IgD-negative memory B cell (primary cell): ENCODE measurements at regions not wholly inside any gene's neighbourhood (a gene's known extent, or its start where the extent isn't known, plus 50 kb on each side); places are given as distances from the start of the nearest gene placed in this dataset.
A peak's percentile ranks its signal among the peaks of the same experiment; 100 is the strongest.

Experiments used
- H3K27ac Mint-ChIP-seq, 3 donors: one replicate each; pipeline ENCODE4 v1.8.0; 2020 to 2022; ENCODE audit warnings: mild to moderate bottlenecking in 3 of 3, mixed read lengths in 3 of 3, moderate library complexity in 1 of 3
- H3K27me3 Mint-ChIP-seq: one replicate; pipeline ENCODE4 v1.8.0; 2021; ENCODE audit warnings: mixed read lengths
- H3K36me3 Mint-ChIP-seq: one replicate; pipeline ENCODE4 v1.8.0; 2020; ENCODE audit warnings: mild to moderate bottlenecking, mixed read lengths
- H3K4me1 Mint-ChIP-seq, 3 donors: one replicate each; pipeline ENCODE4 v1.8.0; 2020 to 2022; ENCODE audit warnings: mixed read lengths in 3 of 3, mild to moderate bottlenecking in 1 of 3
- H3K4me3 Mint-ChIP-seq, 4 donors: one replicate each; pipeline ENCODE4 v1.8.0; 2020 to 2022; ENCODE audit warnings: mild to moderate bottlenecking in 4 of 4, mixed read lengths in 4 of 4, moderate library complexity in 3 of 4
- H3K9me3 Mint-ChIP-seq, 3 donors: one replicate each; pipeline ENCODE4 v1.8.0; 2020 to 2021; ENCODE audit warnings: mixed read lengths in 3 of 3, mild to moderate bottlenecking in 1 of 3

- no peak overlapping the region for H3K27ac Mint-ChIP-seq
- no peaks in the 10 kb centered on the region for H3K27me3 Mint-ChIP-seq
Measured at GRCh38 chr2:66327066-66327740, 107.7 kb upstream of the MEIS1 start.

GRCh38 chr2:66324909-66325528 lies 109.9 kb upstream of the MEIS1 start:
- Mint-ChIP-seq H3K9me3 (peaks cover 0 to 2% (median 0%) of the 10 kb centered on the region in 3 donors), H3K27ac (no peak overlapping the region), H3K4me1 (peaks cover 0 to 2% (median 0%) of the 10 kb centered on the region in 3 donors), H3K36me3 (no peaks in the 10 kb centered on the region), H3K27me3 (no peaks in the 10 kb centered on the region), H3K4me3 (no peak overlapping the region)

More at GRCh38 chr2:66327066-66327740, 107.7 kb upstream of the MEIS1 start:
- peaks cover 0 to 2% (median 0%) of the 10 kb centered on the region in 3 donors for H3K4me1 Mint-ChIP-seq
- no peaks in the 10 kb centered on the region for H3K36me3 Mint-ChIP-seq
- H3K4me3 Mint-ChIP-seq = no peak overlapping the region
- H3K9me3 Mint-ChIP-seq = peaks cover 0 to 2% (median 0%) of the 10 kb centered on the region in 3 donors

GRCh38 chr2:66324356-66324755 lies 110.6 kb upstream of the MEIS1 start:
- no peak overlapping the region for H3K27ac Mint-ChIP-seq
- H3K4me1 Mint-ChIP-seq = peaks cover 0 to under 1% (median 0%) of the 10 kb centered on the region in 3 donors
- H3K27me3 Mint-ChIP-seq = no peaks in the 10 kb centered on the region

DNA sequence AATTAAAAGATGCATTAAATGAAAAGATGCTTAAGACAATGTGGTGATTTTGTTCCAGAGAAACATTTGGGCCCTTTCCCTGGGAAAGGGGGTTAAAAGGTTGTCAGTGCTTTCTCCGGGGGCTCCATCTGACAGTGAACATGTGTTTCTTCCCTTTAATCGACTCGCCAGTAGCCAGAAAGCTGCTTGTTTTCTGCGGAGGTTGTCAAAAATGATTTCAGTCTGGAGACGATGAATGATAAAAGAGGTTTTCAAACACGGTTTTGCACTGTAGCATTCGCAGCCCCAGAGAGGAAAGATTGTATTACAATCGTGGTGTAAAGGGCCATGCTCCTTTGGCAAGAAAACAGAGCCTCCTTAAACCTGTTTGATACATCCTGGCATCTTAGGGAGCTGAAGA lies 111.5 kb upstream of the MEIS1 start:
- no peak overlapping the region for H3K4me3 Mint-ChIP-seq
- H3K9me3 Mint-ChIP-seq = no peaks in the 10 kb centered on the region
- no peaks in the 10 kb centered on the region for H3K36me3 Mint-ChIP-seq
- H3K27ac Mint-ChIP-seq = no peak overlapping the region
- no peaks in the 10 kb centered on the region for H3K27me3 Mint-ChIP-seq
- no peaks in the 10 kb centered on the region for H3K4me1 Mint-ChIP-seq

More at GRCh38 chr2:66324356-66324755, 110.6 kb upstream of the MEIS1 start:
- no peak overlapping the region for H3K4me3 Mint-ChIP-seq
- H3K9me3 Mint-ChIP-seq = no peaks in the 10 kb centered on the region
- H3K36me3 Mint-ChIP-seq = no peaks in the 10 kb centered on the region

GRCh38 chr2:66322506-66323260 lies 112.2 kb upstream of the MEIS1 start:
- Mint-ChIP-seq H3K9me3 (no peaks in the 10 kb centered on the region), H3K27me3 (no peaks in the 10 kb centered on the region), H3K4me1 (no peaks in the 10 kb centered on the region), H3K27ac (no peak overlapping the region), H3K4me3 (no peak overlapping the region), H3K36me3 (no peaks in the 10 kb centered on the region)

- Mint-ChIP-seq H3K27ac (no peak overlapping the region), H3K4me3 (no peak overlapping the region), H3K4me1 (no peaks in the 10 kb centered on the region)
Measured at GRCh38 chr2:66318009-66318561, 116.8 kb upstream of the MEIS1 start.

DNA sequence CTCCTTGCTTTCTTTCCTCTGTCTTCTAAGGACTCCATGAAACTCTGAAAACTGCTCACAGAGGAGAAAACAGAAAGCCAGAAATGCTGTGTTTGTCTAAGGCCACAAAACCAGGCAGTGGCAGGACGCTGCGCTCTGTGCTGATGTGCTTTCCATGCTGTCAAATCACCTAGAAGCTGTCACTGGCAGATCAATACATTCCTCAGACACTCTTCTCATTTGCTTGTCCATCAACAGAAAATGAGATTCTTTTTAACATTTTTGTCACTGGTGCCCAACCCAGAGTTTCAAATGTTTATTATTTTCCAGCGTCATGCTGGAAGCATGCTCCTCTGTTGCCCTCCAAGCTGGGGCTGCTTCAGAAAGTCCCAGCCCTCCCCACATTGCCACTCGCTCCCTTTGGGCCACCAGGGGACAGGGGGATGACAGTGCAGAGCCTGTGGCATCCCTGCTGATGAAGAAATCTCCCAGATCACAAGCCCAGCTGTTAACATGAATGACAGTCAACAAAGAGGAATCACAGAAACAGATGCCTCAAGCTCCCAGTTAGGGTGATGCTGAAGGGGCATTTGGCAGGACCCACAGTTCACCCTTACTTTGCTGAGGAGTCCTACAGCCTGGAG lies 117.5 kb upstream of the MEIS1 start:
- H3K27me3 Mint-ChIP-seq = no peaks in the 10 kb centered on the region
- H3K36me3 Mint-ChIP-seq = no peaks in the 10 kb centered on the region
- H3K4me3 Mint-ChIP-seq = peak overlapping the region in 1 of 4 donors; percentile 8
- no peaks in the 10 kb centered on the region for H3K4me1 Mint-ChIP-seq
- H3K27ac Mint-ChIP-seq = no peak overlapping the region
- H3K9me3 Mint-ChIP-seq = peaks cover 0 to 5% (median 4%) of the 10 kb centered on the region in 3 donors

More at GRCh38 chr2:66318009-66318561, 116.8 kb upstream of the MEIS1 start:
- Mint-ChIP-seq H3K36me3 (no peaks in the 10 kb centered on the region), H3K27me3 (no peaks in the 10 kb centered on the region), H3K9me3 (peaks cover 0 to 2% (median 0%) of the 10 kb centered on the region in 3 donors)

DNA sequence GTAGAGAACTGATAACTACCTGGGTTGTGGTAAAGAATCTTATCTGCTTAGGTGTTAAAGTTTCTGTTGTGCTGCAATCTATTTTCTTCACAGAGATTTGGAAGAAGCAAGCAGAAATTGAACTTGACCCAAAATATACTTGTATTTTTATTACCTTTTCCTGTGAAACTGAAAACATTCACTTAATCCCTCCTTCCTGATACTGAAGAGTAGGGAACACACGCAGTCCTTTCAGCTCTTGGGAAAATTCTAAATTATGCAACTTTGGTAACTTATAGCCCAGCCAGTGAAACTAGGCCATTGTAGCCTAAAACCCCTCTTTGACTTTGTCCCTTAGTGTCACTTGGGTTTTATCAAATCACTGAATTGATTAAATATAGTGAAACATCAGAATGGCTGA lies 128.4 kb upstream of the MEIS1 start:
- Mint-ChIP-seq H3K27ac (no peak overlapping the region), H3K9me3 (peaks cover 0 to 7% (median 3%) of the 10 kb centered on the region in 3 donors), H3K27me3 (no peaks in the 10 kb centered on the region), H3K4me1 (no peaks in the 10 kb centered on the region), H3K36me3 (no peaks in the 10 kb centered on the region), H3K4me3 (no peak overlapping the region)

- no peaks in the 10 kb centered on the region for H3K36me3 Mint-ChIP-seq
- no peaks in the 10 kb centered on the region for H3K4me1 Mint-ChIP-seq
- H3K9me3 Mint-ChIP-seq = peaks cover 0 to 4% (median 3%) of the 10 kb centered on the region in 3 donors
- H3K27me3 Mint-ChIP-seq = no peaks in the 10 kb centered on the region
- no peak overlapping the region for H3K4me3 Mint-ChIP-seq
- no peak overlapping the region for H3K27ac Mint-ChIP-seq
Measured at GRCh38 chr2:66305718-66306117, 129.2 kb upstream of the MEIS1 start.

DNA sequence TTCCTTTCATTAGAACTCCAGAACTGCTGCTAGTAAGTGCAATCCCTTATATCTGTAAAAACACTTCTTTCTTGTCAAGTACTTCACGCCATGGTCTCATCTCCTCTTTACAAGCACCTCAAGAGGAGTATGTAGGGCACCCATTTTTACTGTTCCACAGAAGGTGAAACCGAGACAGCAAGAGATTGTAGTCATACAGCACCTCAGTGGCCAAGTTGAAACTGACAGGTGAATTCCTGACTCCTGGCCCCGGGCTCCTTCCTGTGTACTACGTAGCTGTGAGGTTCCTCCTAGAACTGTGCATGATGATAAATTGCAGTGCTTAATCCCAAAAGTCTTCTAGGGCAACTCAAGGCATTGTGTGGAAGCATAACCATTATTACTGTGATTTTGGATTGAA lies 131.5 kb upstream of the MEIS1 start:
- Mint-ChIP-seq H3K4me3 (peak overlapping the region in 1 of 4 donors; percentile 29), H3K4me1 (no peaks in the 10 kb centered on the region), H3K36me3 (no peaks in the 10 kb centered on the region), H3K9me3 (peaks cover 0 to 3% (median 0%) of the 10 kb centered on the region in 3 donors), H3K27me3 (no peaks in the 10 kb centered on the region), H3K27ac (no peak overlapping the region)

DNA sequence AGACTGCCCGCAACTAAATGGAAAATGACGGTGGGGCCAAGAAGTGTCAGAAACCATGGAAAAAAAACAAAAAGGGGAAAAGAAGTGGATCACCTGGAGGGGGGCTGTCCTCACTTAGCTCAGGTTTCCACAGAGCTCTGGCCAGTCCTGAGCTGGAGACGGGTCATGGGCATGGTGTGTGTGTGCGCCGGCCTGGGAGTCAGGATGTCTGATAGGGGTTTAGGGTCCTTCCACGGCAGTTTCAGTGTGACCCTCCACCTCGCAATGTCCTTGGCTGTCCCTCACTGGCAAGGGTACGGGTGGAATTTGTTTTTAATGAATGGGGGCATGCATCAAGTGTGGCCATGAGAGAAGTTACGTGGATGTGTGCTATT lies 133.2 kb upstream of the MEIS1 start:
- H3K27me3 Mint-ChIP-seq = no peaks in the 10 kb centered on the region
- H3K4me3 Mint-ChIP-seq = no peak overlapping the region
- no peak overlapping the region for H3K27ac Mint-ChIP-seq
- peaks cover 0 to 3% (median 0%) of the 10 kb centered on the region in 3 donors for H3K9me3 Mint-ChIP-seq
- H3K4me1 Mint-ChIP-seq = no peaks in the 10 kb centered on the region
- H3K36me3 Mint-ChIP-seq = no peaks in the 10 kb centered on the region

- Mint-ChIP-seq H3K9me3 (peaks cover 0 to 3% (median 0%) of the 10 kb centered on the region in 3 donors), H3K36me3 (no peaks in the 10 kb centered on the region), H3K27ac (no peak overlapping the region), H3K27me3 (no peaks in the 10 kb centered on the region), H3K4me3 (no peak overlapping the region), H3K4me1 (no peaks in the 10 kb centered on the region)
Measured at GRCh38 chr2:66301022-66301766, 133.7 kb upstream of the MEIS1 start.

DNA sequence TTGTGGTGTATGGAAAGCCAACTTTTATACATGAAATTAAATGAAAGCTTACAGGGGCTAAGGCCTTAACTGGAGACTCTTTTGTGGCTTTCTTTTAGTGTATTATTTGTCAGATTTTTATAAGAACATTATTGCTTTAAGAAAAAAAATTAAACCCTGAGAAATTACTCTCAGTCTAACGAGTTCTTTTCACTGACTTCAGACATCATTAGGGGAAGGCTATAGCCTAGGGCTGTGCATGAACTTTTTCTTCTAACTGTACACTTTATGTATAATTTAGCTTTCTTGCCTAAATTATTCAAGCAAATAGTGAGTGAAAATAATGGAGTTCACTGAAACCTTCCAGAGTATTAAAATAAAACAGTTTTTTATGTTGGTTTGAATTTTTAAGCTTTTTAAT lies 151.1 kb upstream of the MEIS1 start:
- H3K36me3 Mint-ChIP-seq = no peaks in the 10 kb centered on the region
- H3K4me1 Mint-ChIP-seq = no peaks in the 10 kb centered on the region
- H3K9me3 Mint-ChIP-seq = peaks cover 0 to 6% (median 3%) of the 10 kb centered on the region in 3 donors
- H3K27me3 Mint-ChIP-seq = no peaks in the 10 kb centered on the region
- no peak overlapping the region for H3K27ac Mint-ChIP-seq
- no peak overlapping the region for H3K4me3 Mint-ChIP-seq

DNA sequence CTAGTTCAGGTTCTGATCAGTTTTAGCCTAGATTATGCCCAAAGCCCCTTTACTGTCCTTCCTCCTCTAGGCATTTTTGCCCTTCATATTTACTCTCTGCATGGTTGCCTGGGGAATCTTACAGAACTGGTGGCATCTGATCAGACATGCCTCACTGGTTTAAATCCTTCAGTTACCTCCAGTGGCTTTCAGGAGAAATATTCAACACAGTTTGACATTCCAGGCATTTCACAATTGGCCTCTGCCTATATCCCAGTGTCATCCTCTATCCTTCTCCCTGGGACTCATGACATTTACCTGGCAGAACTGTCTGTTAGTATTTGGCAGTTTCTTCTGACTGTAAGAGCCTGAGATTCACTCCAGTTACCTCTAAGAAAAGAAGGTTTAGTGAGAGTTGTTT lies 152.9 kb upstream of the MEIS1 start:
- Mint-ChIP-seq H3K27me3 (no peaks in the 10 kb centered on the region), H3K36me3 (no peaks in the 10 kb centered on the region), H3K27ac (no peak overlapping the region), H3K4me3 (no peak overlapping the region), H3K9me3 (peaks cover 0 to 5% (median 3%) of the 10 kb centered on the region in 3 donors), H3K4me1 (no peaks in the 10 kb centered on the region)
